Body of pancreas (tissue), 4 donors: ENCODE measurements at regions not wholly inside any gene's neighbourhood (a gene's known extent, or its start where the extent isn't known, plus 50 kb on each side); places are given as distances from the start of the nearest gene placed in this dataset.

ENCODE experiments used
- POLR2A ChIP-seq, 3 donors: fragments of 450-650 bp; IDR thresholded peaks; one replicate each; pipeline ENCODE4 v1.6.1; 2016; ENCODE audit warnings: antibody characterized with exemption in 3 of 3, mild to moderate bottlenecking in 2 of 3
- TF ChIP-seq, protein P1 (sequence below), 7 experiments: fragments of 450-650 bp in 4 of 7; fragments of 200-600 bp in 3 of 7; sonication (generic) in 3 of 7; IDR thresholded peaks; one replicate each; pipeline ENCODE4 v1.5.1; 2016 to 2019; ENCODE audit warnings: antibody characterized with exemption in 7 of 7

GRCh38 chr1:191140038-191140437, 662.4 kb upstream of the BRINP3 start:
- no peak for TF ChIP-seq POLR2A (IDR thresholded peaks at IDR 0.05)
- TF ChIP-seq, protein P1, sequence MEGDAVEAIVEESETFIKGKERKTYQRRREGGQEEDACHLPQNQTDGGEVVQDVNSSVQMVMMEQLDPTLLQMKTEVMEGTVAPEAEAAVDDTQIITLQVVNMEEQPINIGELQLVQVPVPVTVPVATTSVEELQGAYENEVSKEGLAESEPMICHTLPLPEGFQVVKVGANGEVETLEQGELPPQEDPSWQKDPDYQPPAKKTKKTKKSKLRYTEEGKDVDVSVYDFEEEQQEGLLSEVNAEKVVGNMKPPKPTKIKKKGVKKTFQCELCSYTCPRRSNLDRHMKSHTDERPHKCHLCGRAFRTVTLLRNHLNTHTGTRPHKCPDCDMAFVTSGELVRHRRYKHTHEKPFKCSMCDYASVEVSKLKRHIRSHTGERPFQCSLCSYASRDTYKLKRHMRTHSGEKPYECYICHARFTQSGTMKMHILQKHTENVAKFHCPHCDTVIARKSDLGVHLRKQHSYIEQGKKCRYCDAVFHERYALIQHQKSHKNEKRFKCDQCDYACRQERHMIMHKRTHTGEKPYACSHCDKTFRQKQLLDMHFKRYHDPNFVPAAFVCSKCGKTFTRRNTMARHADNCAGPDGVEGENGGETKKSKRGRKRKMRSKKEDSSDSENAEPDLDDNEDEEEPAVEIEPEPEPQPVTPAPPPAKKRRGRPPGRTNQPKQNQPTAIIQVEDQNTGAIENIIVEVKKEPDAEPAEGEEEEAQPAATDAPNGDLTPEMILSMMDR (IDR thresholded peaks at IDR 0.05) = no peak
